ENCODE measurements at regions not wholly inside any gene's neighbourhood (a gene's known extent, or its start where the extent isn't known, plus 50 kb on each side); places are given as distances from the start of the nearest gene placed in this dataset.

DNA sequence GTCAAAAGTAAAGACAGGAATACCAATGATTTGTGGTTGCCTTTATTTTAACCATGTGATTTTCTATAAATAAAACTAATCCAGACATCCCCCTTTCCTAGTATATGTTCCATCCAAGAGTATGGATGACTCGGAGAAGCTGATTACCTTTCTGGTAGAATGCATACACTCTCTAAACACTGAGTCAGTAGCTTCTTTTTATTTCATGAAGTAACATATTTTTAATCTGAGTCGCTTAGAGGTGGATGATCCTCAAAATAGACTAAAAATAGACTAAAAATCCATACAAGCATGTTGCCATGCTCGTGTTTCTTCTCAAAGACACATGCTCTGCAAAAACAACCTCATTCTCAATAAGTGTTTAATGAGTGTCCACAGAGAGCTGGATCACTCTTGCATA lies 263.7 kb downstream of the COL12A1 start:
- TF ChIP-seq, protein P1, sequence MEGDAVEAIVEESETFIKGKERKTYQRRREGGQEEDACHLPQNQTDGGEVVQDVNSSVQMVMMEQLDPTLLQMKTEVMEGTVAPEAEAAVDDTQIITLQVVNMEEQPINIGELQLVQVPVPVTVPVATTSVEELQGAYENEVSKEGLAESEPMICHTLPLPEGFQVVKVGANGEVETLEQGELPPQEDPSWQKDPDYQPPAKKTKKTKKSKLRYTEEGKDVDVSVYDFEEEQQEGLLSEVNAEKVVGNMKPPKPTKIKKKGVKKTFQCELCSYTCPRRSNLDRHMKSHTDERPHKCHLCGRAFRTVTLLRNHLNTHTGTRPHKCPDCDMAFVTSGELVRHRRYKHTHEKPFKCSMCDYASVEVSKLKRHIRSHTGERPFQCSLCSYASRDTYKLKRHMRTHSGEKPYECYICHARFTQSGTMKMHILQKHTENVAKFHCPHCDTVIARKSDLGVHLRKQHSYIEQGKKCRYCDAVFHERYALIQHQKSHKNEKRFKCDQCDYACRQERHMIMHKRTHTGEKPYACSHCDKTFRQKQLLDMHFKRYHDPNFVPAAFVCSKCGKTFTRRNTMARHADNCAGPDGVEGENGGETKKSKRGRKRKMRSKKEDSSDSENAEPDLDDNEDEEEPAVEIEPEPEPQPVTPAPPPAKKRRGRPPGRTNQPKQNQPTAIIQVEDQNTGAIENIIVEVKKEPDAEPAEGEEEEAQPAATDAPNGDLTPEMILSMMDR (IDR thresholded peaks at IDR 0.05): no peak
- no peak for TF ChIP-seq POLR2A (IDR thresholded peaks at IDR 0.05)

All from vagina (tissue), 2 donors.